ENCODE measurements at regions not wholly inside any gene's neighbourhood (a gene's known extent, or its start where the extent isn't known, plus 50 kb on each side); places are given as distances from the start of the nearest gene placed in this dataset.

DNA sequence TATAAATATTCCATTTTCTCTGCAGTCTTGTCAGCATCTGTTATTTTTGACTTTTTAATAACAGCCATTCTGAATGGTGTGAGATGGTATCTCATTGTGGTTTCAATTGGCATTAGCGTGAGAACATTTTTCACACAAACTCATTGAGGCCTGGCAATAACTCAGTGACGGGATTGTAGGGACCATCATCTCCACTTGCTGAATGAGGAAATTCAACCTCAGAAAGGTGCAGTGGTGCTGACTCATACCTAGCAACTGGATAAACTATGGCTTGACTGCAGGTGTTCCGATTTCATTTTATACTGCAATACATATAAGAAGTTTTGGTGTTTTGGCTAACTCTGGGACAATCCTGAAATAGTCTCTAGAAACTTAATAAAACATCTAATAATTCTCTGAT, 88.3 kb upstream of the DDIT4L start:
- H3K79me2 ChIP-seq (ENCODE audit: insufficient read depth, low read length): no peaks in the 10 kb centered on the region

DNA sequence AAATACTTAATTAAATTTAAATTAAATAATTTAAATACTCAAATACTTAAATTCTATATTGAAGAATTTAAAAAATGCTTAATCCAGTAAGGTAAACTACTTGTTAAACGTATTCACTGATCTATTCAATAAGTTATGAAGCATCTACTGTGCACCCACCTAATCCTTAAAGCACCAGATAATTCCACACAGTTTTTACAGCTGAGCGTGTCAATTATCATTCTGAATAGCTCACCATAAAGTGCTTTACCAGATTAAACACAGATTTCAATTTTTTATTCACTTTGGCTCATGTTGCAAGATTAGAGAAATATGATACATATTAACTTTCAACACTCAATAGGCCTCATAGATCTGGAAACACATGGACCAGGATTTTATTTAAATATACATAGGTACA, 79.2 kb upstream of the DDIT4L start:
- no peaks in the 10 kb centered on the region for H3K4me1 Mint-ChIP-seq (ENCODE audit: low read depth, unreplicated experiment)
- H3K27me3 ChIP-seq (ENCODE audit: insufficient read depth, low read length): no peaks in the 10 kb centered on the region
- H3K36me3 Mint-ChIP-seq (ENCODE audit: low read depth, unreplicated experiment): peaks cover 2% of the 10 kb centered on the region
- no peaks in the 10 kb centered on the region for H3K27me3 Mint-ChIP-seq (ENCODE audit: low read depth, unreplicated experiment)
- no peaks in the 10 kb centered on the region for H4K20me1 ChIP-seq (ENCODE audit: insufficient read depth, low read length)
- H2AFZ ChIP-seq (ENCODE audit: low read depth, low read length): no peak overlapping the region
- H3K4me1 ChIP-seq (ENCODE audit: insufficient read depth, low read length): no peaks in the 10 kb centered on the region
- no peaks in the 10 kb centered on the region for H3K79me2 ChIP-seq (ENCODE audit: insufficient read depth, low read length)
- FAIRE-seq: no peak
- H3K4me2 ChIP-seq (ENCODE audit: low read length): no peak overlapping the region
- no peak overlapping the region for H3K9ac ChIP-seq (ENCODE audit: low read length)
- TF ChIP-seq, protein P1, sequence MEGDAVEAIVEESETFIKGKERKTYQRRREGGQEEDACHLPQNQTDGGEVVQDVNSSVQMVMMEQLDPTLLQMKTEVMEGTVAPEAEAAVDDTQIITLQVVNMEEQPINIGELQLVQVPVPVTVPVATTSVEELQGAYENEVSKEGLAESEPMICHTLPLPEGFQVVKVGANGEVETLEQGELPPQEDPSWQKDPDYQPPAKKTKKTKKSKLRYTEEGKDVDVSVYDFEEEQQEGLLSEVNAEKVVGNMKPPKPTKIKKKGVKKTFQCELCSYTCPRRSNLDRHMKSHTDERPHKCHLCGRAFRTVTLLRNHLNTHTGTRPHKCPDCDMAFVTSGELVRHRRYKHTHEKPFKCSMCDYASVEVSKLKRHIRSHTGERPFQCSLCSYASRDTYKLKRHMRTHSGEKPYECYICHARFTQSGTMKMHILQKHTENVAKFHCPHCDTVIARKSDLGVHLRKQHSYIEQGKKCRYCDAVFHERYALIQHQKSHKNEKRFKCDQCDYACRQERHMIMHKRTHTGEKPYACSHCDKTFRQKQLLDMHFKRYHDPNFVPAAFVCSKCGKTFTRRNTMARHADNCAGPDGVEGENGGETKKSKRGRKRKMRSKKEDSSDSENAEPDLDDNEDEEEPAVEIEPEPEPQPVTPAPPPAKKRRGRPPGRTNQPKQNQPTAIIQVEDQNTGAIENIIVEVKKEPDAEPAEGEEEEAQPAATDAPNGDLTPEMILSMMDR (IDR thresholded peaks at IDR 0.05; ENCODE audit: insufficient read depth, low read depth, low read length): no peak
- TF ChIP-seq EZH2 (IDR thresholded peaks at IDR 0.05; ENCODE audit: insufficient read depth, low read length): no peak
- no peaks in the 10 kb centered on the region for H3K36me3 ChIP-seq (ENCODE audit: insufficient read depth, low read length)
- no peak overlapping the region for H3K27ac ChIP-seq (ENCODE audit: low read depth, low read length)
- no peaks in the 10 kb centered on the region for H3K9me3 ChIP-seq (ENCODE audit: insufficient read depth, low read depth, low read length)
- no peak overlapping the region for H3K4me3 ChIP-seq (ENCODE audit: insufficient read depth, low read depth, low read length)
- peaks cover 12% of the 10 kb centered on the region for H3K9me3 Mint-ChIP-seq (ENCODE audit: unreplicated experiment)
- no peak for DNase-seq (ENCODE audit: low read depth)
- H3K27ac Mint-ChIP-seq (ENCODE audit: unreplicated experiment): no peak overlapping the region
- H3K4me3 Mint-ChIP-seq (ENCODE audit: unreplicated experiment): no peak overlapping the region

More for the DNA sequence above, 88.3 kb upstream of the DDIT4L start:
- Histone ChIP-seq H3K9me3 (ENCODE audit: insufficient read depth, low read depth, low read length) (no peaks in the 10 kb centered on the region), H3K4me2 (ENCODE audit: low read length) (no peak overlapping the region), H3K4me3 (ENCODE audit: insufficient read depth, low read depth, low read length) (no peak overlapping the region), H3K36me3 (ENCODE audit: insufficient read depth, low read length) (no peaks in the 10 kb centered on the region), H2AFZ (ENCODE audit: low read depth, low read length) (no peak overlapping the region), H4K20me1 (ENCODE audit: insufficient read depth, low read length) (no peaks in the 10 kb centered on the region), H3K27ac (ENCODE audit: low read depth, low read length) (no peak overlapping the region), H3K27me3 (ENCODE audit: insufficient read depth, low read length) (no peaks in the 10 kb centered on the region), H3K9ac (ENCODE audit: low read length) (no peak overlapping the region), H3K4me1 (ENCODE audit: insufficient read depth, low read length) (no peaks in the 10 kb centered on the region)
- no peaks in the 10 kb centered on the region for H3K36me3 Mint-ChIP-seq (ENCODE audit: low read depth, unreplicated experiment)
- H3K4me3 Mint-ChIP-seq (ENCODE audit: unreplicated experiment): no peak overlapping the region
- H3K4me1 Mint-ChIP-seq (ENCODE audit: low read depth, unreplicated experiment): peaks cover 6% of the 10 kb centered on the region
- FAIRE-seq (no peak), DNase-seq (ENCODE audit: low read depth) (no peak)
- no peaks in the 10 kb centered on the region for H3K9me3 Mint-ChIP-seq (ENCODE audit: unreplicated experiment)
- no peak overlapping the region for H3K27ac Mint-ChIP-seq (ENCODE audit: unreplicated experiment)
- no peaks in the 10 kb centered on the region for H3K27me3 Mint-ChIP-seq (ENCODE audit: low read depth, unreplicated experiment)
- no peak for TF ChIP-seq EZH2 (IDR thresholded peaks at IDR 0.05; ENCODE audit: insufficient read depth, low read length)
- TF ChIP-seq, protein P1 (IDR thresholded peaks at IDR 0.05; ENCODE audit: insufficient read depth, low read depth, low read length): no peak

DNA sequence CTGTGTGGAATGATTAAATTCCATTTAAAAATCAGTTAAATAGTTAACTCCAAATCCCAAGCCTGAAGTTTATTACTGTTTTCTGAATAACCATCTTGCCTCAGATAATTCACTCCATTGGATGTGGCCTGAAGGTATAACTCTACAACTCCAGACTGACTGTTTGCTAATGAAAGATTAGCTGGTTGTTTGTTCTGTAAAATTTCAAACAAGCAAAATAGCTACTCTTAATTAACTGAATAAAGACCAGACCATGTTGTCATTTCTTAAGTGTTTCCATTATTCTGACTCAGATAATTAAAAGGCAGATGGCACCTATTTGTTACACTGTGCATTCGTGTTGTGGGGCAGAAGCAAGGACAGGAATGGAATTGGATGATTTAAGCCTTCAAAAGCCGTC, 78.5 kb upstream of the DDIT4L start:
- no peak for DNase-seq (ENCODE audit: low read depth)
- Mint-ChIP-seq H3K36me3 (ENCODE audit: low read depth, unreplicated experiment) (peaks cover 2% of the 10 kb centered on the region), H3K27ac (ENCODE audit: unreplicated experiment) (no peak overlapping the region), H3K27me3 (ENCODE audit: low read depth, unreplicated experiment) (no peaks in the 10 kb centered on the region), H3K4me3 (ENCODE audit: unreplicated experiment) (no peak overlapping the region), H3K9me3 (ENCODE audit: unreplicated experiment) (peaks cover 15% of the 10 kb centered on the region), H3K4me1 (ENCODE audit: low read depth, unreplicated experiment) (no peaks in the 10 kb centered on the region)
- Histone ChIP-seq H3K4me2 (ENCODE audit: low read length) (no peak overlapping the region), H3K4me1 (ENCODE audit: insufficient read depth, low read length) (no peaks in the 10 kb centered on the region), H3K9me3 (ENCODE audit: insufficient read depth, low read depth, low read length) (no peaks in the 10 kb centered on the region), H3K36me3 (ENCODE audit: insufficient read depth, low read length) (no peaks in the 10 kb centered on the region), H3K27ac (ENCODE audit: low read depth, low read length) (no peak overlapping the region), H3K79me2 (ENCODE audit: insufficient read depth, low read length) (no peaks in the 10 kb centered on the region), H4K20me1 (ENCODE audit: insufficient read depth, low read length) (no peaks in the 10 kb centered on the region), H3K27me3 (ENCODE audit: insufficient read depth, low read length) (no peaks in the 10 kb centered on the region), H2AFZ (ENCODE audit: low read depth, low read length) (no peak overlapping the region), H3K9ac (ENCODE audit: low read length) (no peak overlapping the region), H3K4me3 (ENCODE audit: insufficient read depth, low read depth, low read length) (no peak overlapping the region)
- TF ChIP-seq, protein P1 (IDR thresholded peaks at IDR 0.05; ENCODE audit: insufficient read depth, low read depth, low read length): no peak
- no peak for TF ChIP-seq EZH2 (IDR thresholded peaks at IDR 0.05; ENCODE audit: insufficient read depth, low read length)
- FAIRE-seq: no peak
